ENCODE measurements at regions not wholly inside any gene's neighbourhood (a gene's known extent, or its start where the extent isn't known, plus 50 kb on each side); places are given as distances from the start of the nearest gene placed in this dataset.

DNA sequence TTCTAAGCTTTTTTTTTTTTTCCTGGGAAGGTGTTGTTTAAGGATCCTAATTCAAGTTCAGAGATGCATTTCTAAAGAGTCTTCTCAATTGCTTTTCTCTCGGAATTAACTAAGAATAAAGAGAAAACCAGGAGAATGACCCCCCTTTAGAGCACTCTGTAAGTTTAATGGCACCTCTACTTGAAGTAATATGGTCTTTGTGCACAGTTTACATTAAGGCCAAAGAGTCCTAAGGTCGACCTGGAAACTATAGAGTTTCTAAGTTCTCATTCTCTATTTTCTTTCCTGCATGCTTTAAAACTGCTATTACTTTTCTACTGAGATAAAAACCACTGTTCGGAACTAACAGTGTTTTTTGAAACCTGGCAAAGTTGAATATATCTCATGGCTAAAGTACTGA, 923.1 kb upstream of the CDH10 start:
- H3K27ac ChIP-seq (ENCODE audit: low read depth, low read length) = no peak overlapping the region

DNA sequence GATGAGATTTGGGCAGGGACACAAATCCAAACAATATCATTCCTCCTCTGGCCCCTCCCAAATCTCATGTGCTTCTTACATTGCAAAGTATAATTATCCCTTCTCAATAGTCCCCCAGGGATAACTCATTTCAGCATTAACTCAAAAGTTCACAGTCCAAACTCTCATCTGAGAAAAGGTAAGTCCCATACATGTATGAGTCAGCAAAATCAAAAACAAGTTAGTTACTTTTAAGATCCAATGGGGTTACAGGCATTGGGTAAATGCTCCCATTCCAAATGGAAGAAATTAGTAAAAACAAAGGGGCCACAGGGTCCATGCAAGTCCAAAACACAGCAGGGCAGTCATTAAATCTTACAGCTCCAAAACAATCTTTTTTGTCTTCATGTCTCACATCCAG, 917.9 kb upstream of the CDH10 start:
- H2AFZ ChIP-seq (ENCODE audit: low read depth, low read length, severe bottlenecking) = no peak overlapping the region
- H3F3A ChIP-seq (ENCODE audit: insufficient read depth) = no peaks in the 10 kb centered on the region
- no peaks in the 10 kb centered on the region for H3K9me2 ChIP-seq (replicated peaks; ENCODE audit: insufficient read depth, low read length)
- H3K79me2 ChIP-seq (ENCODE audit: insufficient read depth, low read length) = no peaks in the 10 kb centered on the region
- TF ChIP-seq EZH2phosphoT487 (conservative IDR thresholded peaks at IDR 0.05; ENCODE audit: low read length) = no peak
- TF ChIP-seq, protein P1, sequence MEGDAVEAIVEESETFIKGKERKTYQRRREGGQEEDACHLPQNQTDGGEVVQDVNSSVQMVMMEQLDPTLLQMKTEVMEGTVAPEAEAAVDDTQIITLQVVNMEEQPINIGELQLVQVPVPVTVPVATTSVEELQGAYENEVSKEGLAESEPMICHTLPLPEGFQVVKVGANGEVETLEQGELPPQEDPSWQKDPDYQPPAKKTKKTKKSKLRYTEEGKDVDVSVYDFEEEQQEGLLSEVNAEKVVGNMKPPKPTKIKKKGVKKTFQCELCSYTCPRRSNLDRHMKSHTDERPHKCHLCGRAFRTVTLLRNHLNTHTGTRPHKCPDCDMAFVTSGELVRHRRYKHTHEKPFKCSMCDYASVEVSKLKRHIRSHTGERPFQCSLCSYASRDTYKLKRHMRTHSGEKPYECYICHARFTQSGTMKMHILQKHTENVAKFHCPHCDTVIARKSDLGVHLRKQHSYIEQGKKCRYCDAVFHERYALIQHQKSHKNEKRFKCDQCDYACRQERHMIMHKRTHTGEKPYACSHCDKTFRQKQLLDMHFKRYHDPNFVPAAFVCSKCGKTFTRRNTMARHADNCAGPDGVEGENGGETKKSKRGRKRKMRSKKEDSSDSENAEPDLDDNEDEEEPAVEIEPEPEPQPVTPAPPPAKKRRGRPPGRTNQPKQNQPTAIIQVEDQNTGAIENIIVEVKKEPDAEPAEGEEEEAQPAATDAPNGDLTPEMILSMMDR (IDR thresholded peaks at IDR 0.05; ENCODE audit: insufficient read depth, low read length, poor library complexity, severe bottlenecking) = no peak
- H4K20me1 ChIP-seq (ENCODE audit: low read depth, low read length) = no peaks in the 10 kb centered on the region
- H3K27me3 ChIP-seq (ENCODE audit: low read length) = no peaks in the 10 kb centered on the region
- H3K9me3 ChIP-seq (ENCODE audit: insufficient read depth, low read length) = peaks cover 22% of the 10 kb centered on the region; the same call in 1 of the 2 replicates
- H3K9ac ChIP-seq (ENCODE audit: low read length) = no peak overlapping the region
- no peak overlapping the region for H3K4me3 ChIP-seq (ENCODE audit: insufficient read depth, low read length, poor library complexity, severe bottlenecking)
- H3K4me2 ChIP-seq (ENCODE audit: low read depth, low read length, poor library complexity, severe bottlenecking) = no peak overlapping the region
- H3K36me3 ChIP-seq (ENCODE audit: low read length) = no peaks in the 10 kb centered on the region
- H3K27ac ChIP-seq (ENCODE audit: low read depth, low read length) = no peak overlapping the region

More for the DNA sequence above, 923.1 kb upstream of the CDH10 start:
- H3K9me2 ChIP-seq (replicated peaks; ENCODE audit: insufficient read depth, low read length) = no peaks in the 10 kb centered on the region
- H3K4me2 ChIP-seq (ENCODE audit: low read depth, low read length, poor library complexity, severe bottlenecking) = no peak overlapping the region
- no peaks in the 10 kb centered on the region for H3K79me2 ChIP-seq (ENCODE audit: insufficient read depth, low read length)
- no peak overlapping the region for H3K4me3 ChIP-seq (ENCODE audit: insufficient read depth, low read length, poor library complexity, severe bottlenecking)
- no peak for TF ChIP-seq EZH2phosphoT487 (conservative IDR thresholded peaks at IDR 0.05; ENCODE audit: low read length)
- TF ChIP-seq, protein P1 (IDR thresholded peaks at IDR 0.05; ENCODE audit: insufficient read depth, low read length, poor library complexity, severe bottlenecking) = no peak
- H2AFZ ChIP-seq (ENCODE audit: low read depth, low read length, severe bottlenecking) = no peak overlapping the region
- H3K9me3 ChIP-seq (ENCODE audit: insufficient read depth, low read length) = peaks cover 14% of the 10 kb centered on the region; the same call in 1 of the 2 replicates
- no peaks in the 10 kb centered on the region for H3K27me3 ChIP-seq (ENCODE audit: low read length)
- no peaks in the 10 kb centered on the region for H3K36me3 ChIP-seq (ENCODE audit: low read length)
- H3F3A ChIP-seq (ENCODE audit: insufficient read depth) = no peaks in the 10 kb centered on the region
- no peaks in the 10 kb centered on the region for H4K20me1 ChIP-seq (ENCODE audit: low read depth, low read length)
- H3K9ac ChIP-seq (ENCODE audit: low read length) = no peak overlapping the region

GRCh38 chr5:25554077-25554476, 909.3 kb upstream of the CDH10 start:
- H3K36me3 ChIP-seq (ENCODE audit: low read length) = no peaks in the 10 kb centered on the region
- no peak overlapping the region for H3K4me3 ChIP-seq (ENCODE audit: insufficient read depth, low read length, poor library complexity, severe bottlenecking)
- H3F3A ChIP-seq (ENCODE audit: insufficient read depth) = no peaks in the 10 kb centered on the region
- H4K20me1 ChIP-seq (ENCODE audit: low read depth, low read length) = no peaks in the 10 kb centered on the region
- no peaks in the 10 kb centered on the region for H3K79me2 ChIP-seq (ENCODE audit: insufficient read depth, low read length)
- H3K9me3 ChIP-seq (ENCODE audit: insufficient read depth, low read length) = no peaks in the 10 kb centered on the region
- no peak overlapping the region for H2AFZ ChIP-seq (ENCODE audit: low read depth, low read length, severe bottlenecking)
- no peaks in the 10 kb centered on the region for H3K9me2 ChIP-seq (replicated peaks; ENCODE audit: insufficient read depth, low read length)
- no peaks in the 10 kb centered on the region for H3K27me3 ChIP-seq (ENCODE audit: low read length)
- H3K4me2 ChIP-seq (ENCODE audit: low read depth, low read length, poor library complexity, severe bottlenecking) = no peak overlapping the region
- no peak overlapping the region for H3K27ac ChIP-seq (ENCODE audit: low read depth, low read length)
- TF ChIP-seq, protein P1 (IDR thresholded peaks at IDR 0.05; ENCODE audit: insufficient read depth, low read length, poor library complexity, severe bottlenecking) = no peak
- TF ChIP-seq EZH2phosphoT487 (conservative IDR thresholded peaks at IDR 0.05; ENCODE audit: low read length) = no peak
- no peak overlapping the region for H3K9ac ChIP-seq (ENCODE audit: low read length)

Measured in SU-DHL-6 (cell line).